Stimulated activated CD8-positive, alpha-beta memory T cell treated with anti-CD3 and anti-CD28 coated beads, Interleukin-7, amount 100 ng/mL, for 48 hours (primary cell): ENCODE measurements at regions not wholly inside any gene's neighbourhood (a gene's known extent, or its start where the extent isn't known, plus 50 kb on each side); places are given as distances from the start of the nearest gene placed in this dataset.

Experiments used
- DNase-seq, 2 donors: peaks; one replicate each; pipeline ENCODE4 v3.0.0-alpha.2; 2020; ENCODE audit warnings: low read depth in 1 of 2; ENCODE audit errors: extremely low read depth in 1 of 2

DNA sequence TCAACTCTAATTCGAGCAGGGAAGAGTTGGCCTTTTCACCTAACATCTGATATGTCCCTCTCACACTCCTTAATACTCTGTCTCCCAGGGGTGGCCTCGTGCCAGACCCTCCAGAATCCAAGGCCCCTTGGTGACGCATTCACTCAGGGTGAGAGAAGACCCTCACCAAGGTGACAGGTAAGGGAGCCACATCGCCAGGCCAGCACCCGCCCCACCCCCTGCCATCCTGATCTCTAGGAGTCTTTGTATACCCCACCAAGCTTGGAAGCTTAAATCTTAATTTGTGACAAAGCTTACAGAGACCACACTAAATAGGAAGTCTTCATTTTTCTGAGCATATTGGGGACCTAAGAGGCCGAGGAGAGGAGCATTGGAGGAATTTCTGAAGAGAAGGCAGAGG lies 286.1 kb downstream of the IRF8 start:
- DNase-seq = no peak

- no peak for DNase-seq
Observed at GRCh38 chr16:86186313-86186712, 287.4 kb downstream of the IRF8 start.

GRCh38 chr16:86189934-86190333 lies 291.0 kb downstream of the IRF8 start:
- DNase-seq = no peak

GRCh38 chr16:86191663-86192062 lies 292.7 kb downstream of the IRF8 start:
- no peak for DNase-seq

GRCh38 chr16:86193528-86194193 lies 294.7 kb downstream of the IRF8 start:
- DNase-seq = no peak

GRCh38 chr16:86195863-86196630 lies 297.1 kb downstream of the IRF8 start:
- DNase-seq = no peak

DNA sequence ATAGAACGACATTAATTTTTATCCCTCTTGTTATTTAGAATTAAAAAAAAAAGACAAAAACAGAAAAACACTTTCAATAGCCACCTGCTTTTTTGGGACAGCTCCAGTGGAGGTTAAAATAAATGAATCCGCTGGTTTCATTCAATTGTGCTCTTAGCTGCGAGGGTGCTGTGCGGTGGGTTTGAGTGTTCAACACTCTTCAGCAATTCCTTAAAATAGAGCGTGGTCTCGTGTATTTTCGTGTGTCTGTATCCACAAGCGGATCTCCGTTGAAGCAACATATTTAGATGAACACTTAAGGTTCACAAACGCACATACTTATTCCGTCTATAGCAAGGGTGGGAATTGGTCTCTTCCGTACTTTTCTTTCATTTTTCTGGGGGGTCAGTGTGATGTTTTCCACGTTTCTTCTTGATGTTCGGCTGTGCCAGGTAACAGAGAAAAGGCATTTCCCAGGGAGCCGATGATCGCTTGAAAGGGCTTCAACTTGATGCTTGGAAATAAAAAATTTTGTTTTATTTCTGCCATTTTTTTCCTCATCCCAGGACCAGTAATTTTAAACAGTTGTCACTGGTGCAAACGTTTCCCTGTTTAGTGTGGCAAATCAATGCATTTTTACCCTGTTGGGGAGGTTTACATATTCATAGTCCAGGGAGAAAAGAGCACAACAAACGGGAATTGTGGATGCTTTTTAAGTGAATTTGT lies 297.9 kb downstream of the IRF8 start:
- DNase-seq = no peak

DNA sequence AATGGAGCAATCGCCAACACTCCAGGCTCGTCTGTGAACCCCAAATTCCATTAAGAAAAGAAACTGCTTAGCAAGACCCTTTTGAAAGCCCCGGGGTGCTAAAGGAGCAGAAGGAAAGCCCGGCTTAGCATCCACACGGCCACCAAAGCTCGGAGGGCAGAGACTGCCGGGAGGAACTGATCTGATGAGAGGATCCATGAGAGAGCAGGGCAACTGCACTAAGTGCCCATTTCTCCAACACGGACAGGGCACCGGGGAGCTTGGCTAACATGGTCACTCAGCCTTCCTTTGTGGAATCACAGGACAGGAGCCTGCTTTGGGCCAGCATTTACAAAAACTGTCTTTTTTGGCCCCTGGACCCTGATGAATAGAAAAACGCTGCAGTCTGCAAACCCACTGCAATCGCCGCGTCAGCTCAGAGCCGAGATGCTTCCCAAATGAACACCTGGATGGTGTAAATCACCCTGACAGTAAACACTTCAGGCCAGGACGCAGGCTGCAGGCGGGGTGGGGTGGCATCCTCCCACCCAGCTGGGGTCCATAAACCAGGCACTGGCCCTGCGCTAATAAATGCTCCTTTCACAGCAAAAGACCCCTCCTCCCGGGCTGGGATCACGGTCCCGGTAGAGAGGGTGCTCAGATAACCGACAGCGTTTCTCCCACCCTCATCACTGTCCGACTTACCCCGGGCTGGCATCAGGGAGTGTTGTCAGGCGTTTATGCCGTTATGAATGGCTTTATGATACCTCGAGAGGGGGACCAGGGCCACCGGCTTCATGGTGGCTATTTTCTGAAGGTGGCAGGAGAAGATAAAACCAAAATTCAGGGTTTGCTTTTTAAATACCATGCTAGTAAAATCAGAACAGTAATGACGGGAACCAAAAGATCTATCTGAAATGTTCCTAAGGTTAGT lies 299.5 kb downstream of the IRF8 start:
- DNase-seq = no peak

- DNase-seq = no peak
Observed at GRCh38 chr16:86199182-86199581, 300.2 kb downstream of the IRF8 start.

DNA sequence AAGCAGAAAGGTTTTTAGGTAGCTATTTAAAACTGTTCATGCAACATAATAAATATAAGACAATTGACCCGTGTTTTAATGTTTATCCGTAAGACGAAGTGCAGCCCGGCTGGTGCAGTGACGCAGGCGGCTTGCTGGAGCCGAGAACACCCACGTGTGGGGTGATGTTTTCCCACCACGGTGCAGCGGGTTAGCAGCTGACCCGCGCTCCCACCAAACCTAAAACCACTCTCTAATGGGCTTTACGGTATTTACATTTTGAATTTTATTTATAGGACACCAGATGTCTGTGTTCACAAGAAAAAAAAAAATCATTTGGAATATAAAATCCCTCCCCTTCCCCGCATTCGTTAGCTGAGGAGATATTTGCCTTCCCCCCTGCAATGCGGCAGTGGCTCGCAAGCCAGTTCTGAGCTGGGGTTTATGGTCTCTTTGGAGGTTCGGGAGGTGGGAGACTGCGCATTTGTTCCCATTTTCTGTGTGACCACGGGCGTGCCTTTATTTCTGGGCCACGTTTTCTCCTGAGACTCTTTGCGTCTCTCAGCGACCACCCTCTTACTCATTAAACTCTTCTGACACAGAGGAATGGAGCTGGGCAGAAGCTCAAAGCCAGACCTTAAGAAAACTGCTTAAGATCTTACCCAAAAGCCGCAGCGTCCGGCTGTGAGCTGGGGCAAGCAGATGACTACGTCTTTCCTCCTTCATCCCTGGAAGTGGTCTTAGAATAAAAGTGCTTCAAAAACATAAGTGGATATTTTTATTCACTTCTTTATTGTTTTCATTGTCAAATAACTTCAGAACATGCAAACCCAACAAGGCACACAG lies 301.1 kb downstream of the IRF8 start:
- no peak for DNase-seq

GRCh38 chr16:86200722-86201121 lies 301.8 kb downstream of the IRF8 start:
- no peak for DNase-seq

DNA sequence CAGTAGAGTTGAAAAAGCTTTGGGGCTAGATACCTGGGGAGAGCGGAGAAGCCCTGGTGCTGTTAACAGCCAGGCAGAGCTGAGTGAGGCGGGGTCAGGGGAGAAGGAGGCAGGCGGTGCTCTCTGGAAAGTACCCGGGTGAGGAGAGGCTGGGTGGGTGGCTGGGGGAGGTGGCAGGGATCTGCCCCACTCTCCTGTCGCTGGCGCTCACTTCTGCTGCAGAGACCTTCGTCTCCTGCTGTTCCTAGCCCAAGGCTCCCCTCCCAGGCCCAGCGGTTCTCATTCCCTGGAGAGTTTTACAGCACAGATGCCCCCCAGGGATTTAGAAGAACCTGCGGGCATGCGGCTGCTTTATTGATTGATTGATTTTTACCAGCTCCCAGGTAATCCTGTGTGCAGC lies 302.8 kb downstream of the IRF8 start:
- DNase-seq = no peak

- DNase-seq = no peak
Observed at GRCh38 chr16:86202267-86202666, 303.3 kb downstream of the IRF8 start.

GRCh38 chr16:86202760-86203426 lies 303.9 kb downstream of the IRF8 start:
- DNase-seq = no peak

GRCh38 chr16:86203557-86204275 lies 304.8 kb downstream of the IRF8 start:
- no peak for DNase-seq

DNA sequence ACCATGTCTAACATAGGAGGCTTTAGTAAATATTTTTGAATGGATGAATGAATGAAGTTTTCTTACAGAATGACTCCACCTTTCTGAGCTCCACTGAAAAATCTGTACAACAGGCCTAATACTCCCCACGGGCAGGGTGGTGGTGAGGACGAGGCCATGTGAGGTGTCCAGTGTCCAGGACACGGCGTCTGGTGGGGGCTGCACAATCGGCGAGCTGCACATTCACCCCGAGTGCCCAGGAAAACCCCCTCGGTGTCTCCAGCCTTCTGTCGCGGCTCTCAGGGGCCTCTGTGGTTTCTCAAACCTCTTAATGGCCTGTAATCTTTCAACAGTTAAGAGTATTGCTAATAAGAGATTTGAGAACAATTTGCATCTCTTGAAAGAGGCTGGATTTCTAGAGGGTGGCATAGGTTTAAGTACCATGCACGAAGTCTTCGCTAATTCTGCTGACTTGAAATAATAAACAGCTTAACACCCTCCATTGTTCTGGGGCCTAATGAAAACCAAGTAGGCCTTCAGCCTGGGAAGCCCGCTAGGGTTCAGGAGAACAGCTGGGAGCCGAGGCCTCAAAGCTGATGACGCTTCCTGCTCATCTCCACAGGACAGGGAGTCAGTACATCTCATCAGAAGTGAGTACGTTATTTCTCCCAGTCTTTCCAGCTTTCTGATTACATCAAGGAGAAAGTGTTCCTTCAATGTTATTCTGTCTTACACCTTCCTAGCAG lies 304.6 kb upstream of the FOXF1 start:
- DNase-seq = no peak

- no peak for DNase-seq
Observed at GRCh38 chr16:86207350-86207749, 303.0 kb upstream of the FOXF1 start.

DNA sequence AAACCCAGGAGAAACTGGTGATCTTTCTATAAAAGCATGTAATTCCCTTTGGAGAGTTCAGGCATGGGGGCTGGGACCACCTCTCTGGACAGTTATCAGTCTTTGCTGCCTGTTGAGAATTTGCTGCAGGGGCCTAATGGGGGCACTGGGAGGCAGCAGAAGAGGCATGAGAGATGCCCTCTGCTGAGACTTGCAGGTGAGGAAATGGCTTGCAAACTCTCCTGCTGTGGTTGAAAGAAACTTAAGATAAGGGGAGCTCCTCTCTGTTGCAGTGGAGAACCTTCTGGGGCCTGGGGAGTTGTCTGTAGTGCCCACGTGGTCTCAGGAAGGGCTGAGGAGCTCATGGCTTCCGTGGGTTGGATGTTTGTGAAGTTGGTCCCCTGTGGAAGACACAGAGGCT lies 301.1 kb upstream of the FOXF1 start:
- DNase-seq = no peak
